HG03432 (cell line): ENCODE measurements at regions not wholly inside any gene's neighbourhood (a gene's known extent, or its start where the extent isn't known, plus 50 kb on each side); places are given as distances from the start of the nearest gene placed in this dataset.
"Not testable (repeated sequence)": the region's sequence is repeated elsewhere in the genome, so short reads cannot be mapped to it uniquely, and the experiment has no call there.

Source experiments
- ATAC-seq: cut with Tn5 transposase; IDR thresholded peaks from one replicate; pipeline ENCODE4 v1.9.1; 2021; ENCODE audit warnings: mild to moderate bottlenecking, moderate library complexity; ENCODE audit not compliant: unreplicated experiment

DNA sequence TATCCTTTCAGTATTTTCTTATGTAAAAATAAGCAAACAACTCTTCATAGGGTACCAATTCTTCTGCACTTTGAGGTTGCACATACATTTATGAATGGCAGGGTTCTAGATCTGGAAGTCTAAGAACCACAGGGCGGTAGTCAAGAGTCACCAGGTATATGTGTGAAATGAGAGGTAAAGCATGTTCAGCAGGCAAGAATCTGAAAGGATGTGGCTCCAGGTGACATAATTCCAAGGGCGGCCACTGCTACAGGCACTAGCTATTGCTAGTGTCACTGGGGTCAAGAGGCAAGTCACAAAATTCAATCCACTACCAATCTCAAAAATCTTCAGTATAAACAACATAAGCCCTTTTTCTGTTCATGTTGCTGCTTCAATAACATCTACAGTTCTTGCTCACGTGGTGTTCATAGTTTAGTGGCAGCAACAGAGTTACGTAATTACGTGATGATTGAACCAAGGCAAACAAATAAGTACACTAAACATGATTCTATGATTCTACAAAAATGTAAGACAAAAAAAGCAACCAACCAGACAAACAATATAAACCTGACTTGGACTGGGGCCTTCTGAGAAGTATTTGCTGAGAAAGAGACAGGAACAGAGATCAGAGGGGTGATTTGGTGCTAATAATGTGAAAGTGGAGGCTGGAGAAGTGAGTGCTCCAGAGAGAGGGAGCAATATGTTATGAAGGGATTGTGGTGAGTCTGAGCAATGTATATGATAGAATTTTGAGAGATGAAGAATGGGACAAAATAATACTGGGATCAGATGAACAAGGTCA, 101.7 kb downstream of the NAA11 start:
- no peak for ATAC-seq

DNA sequence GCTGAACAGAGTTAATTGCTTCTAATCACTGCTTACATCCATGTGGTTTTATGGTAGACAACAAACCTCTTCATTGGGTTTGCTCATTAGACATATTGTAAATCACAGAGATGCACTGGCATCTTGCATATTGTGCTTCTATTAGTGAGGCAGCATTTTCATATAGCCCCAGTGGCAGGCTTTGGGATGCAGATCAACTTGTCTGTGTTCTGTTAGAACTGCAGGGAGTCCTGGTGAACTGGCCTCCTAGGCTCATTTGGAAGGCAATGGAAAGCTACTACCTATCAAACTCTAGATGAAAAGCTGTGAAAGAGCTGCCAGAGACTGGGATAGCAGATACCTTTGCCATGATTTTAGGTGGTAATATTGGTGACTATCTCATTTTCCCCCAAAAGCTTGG, 108.8 kb downstream of the NAA11 start:
- no peak for ATAC-seq

DNA sequence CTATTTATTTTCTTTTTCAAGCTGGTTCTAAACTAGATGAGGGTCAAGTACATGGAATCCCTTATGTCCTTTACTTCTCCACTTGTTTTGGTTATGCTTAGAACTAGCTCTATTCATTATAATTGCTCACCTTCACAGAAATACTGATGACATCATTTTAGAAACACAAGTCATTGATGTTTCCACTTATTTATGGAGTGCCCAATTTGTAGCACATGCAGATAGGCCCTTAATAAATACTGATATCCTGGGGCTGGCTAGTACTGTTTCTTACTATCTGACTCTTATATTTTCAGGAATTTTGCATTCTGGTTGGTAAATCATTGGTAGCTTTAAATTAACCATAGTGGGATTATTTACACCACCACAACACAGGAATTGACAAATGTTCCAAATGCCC, 112.2 kb downstream of the NAA11 start:
- no peak for ATAC-seq

DNA sequence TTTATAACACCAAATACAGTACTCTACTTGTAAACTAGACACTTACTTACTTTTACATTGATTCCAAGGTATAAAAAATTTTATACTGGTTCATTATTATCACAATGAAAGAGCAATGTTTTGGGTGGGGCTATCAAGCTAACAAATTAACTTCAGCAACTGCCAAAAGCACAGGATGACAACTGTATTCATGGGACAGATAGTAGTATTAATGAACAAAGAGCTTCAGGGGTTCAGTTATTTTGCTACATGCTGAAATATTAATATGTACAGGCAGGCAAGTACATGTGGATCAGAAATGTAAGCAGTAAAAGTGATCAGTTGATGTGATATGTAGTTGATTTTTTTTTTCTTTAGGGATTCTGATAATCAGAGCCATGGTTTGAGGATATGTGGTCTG, 112.9 kb downstream of the NAA11 start:
- no peak for ATAC-seq

DNA sequence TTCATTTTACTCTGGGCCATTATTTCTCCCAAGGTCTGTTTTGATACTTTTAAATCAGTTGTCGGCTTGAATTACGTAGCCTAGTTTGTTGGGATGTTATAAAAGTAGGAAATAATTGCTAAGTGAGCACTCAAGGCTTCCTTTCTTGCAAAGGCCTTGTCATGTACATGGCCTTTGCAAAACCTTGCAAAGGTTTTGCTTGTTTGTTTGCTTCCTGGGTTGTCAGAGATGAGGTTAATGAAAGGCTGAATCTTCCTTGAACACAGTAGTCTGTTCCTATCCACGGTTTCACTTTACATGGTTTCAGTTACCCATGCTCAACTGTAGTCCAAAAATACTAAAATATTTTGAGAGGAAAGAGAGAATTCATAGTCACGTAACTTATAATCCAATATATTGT, 113.5 kb downstream of the NAA11 start:
- ATAC-seq, result no peak

DNA sequence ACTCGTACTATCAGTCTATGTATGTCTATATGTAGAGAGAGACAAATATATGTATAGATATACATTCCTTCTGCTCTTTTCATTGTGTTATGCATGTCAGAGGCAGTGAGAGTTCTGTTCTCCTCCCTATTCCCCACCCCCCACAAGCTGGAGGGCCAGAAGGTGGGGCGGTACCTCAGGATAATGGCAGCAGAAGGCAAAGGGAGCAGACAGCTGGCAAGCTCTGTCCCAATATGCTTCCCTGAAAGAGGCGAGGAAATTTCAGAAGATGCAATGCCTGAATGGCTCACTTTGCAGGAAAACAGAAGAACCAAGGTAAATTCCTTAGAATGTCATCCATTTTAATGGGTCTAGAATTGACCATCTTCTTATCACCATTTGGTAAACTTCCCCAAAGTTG, 114.4 kb downstream of the NAA11 start:
- ATAC-seq, result no peak

DNA sequence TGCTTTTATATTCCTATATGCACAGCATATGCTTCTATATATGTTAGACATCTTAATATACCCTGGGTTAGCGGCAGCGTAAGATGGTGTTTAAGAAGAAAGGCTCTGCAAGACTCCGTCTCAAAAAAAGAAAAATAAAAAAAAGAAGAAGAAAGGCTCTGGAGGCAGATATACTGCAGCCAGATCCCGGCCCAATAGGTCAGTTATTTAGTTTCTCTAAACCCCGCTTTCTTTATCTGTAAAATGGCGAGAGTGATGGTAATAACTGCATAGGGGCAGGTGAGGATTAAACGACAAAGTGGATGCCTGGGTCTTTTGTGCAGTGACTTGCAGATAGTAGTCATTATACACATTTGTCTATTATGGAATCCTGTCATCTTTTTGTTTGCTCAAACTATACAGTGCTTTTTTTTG, 115.2 kb downstream of the NAA11 start:
- no peak for ATAC-seq

DNA sequence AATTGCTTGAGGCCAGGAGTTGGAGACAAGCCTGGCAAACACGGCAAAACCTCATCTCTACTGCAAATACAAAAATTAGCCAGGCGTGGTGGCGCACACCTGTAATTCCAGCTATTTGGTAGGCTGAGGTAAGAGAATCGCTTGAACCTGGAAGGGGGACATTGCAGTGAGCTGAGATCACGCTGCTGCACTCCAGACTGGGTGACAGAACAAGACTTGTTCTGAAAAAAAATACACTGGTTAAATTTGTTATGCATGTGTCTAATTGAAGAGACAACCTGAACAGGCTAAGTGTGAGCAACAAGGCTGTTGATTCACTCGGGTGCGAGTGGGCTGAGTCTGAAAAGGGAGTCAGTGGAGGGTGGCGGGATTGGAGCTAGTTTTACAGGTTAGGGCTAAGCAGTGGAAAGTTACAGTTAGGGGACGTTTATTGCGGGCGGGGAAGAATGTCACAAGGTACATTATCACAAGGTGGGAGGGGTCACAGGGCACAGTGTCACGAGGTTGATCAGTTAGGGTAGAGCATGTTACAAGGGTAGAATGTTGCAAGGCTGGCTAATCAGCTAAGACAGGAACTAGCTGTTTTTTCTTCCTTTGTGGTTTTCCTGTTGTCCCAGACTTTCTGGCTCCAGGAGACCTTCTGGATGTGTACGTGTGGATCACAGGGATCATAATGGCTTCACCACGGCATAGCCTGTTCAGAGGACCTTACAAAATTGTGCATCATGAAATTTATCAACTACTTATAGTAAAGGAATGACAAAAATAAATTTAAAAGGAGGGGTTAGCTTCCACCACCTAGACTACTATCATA, 115.8 kb downstream of the NAA11 start:
- no peak for ATAC-seq

DNA sequence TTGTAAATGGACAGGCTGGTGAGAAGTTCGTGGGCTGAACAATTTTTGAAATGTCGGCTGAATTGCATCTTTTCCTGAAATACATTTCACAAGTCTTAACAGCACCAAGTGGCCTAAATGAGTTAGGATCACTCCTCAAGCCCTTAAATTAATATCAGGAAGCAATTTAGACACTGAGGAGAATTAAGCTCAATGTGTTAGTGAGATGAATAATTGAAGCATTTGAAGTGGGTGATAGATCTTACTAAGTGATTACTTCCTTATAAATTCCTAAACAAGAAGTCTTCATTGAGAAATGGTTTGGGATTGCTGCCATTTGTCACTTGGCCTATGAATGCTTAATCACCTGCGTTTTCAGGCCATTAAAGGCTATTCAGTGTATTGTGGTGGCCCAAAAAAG, 116.8 kb downstream of the NAA11 start:
- ATAC-seq, result no peak

DNA sequence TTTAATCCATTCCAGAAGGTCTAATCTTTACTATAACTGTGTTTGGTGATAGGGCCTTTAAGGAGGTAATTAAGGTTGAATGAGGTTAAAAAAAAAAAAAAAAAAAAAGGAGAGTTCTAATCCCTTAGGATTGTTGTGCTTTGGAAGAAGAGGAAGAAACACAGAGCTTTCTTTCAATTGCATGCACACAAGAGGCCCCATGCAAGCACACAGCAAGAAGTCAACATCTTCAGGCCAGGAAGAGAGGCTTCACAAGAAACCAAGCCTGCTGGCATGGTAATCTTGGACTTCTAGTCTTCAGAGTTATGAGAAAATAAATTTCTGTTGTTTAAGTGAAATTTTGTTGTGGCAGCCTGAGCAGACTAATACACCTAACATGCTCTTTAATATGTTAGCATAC, 118.6 kb downstream of the NAA11 start:
- no peak for ATAC-seq

DNA sequence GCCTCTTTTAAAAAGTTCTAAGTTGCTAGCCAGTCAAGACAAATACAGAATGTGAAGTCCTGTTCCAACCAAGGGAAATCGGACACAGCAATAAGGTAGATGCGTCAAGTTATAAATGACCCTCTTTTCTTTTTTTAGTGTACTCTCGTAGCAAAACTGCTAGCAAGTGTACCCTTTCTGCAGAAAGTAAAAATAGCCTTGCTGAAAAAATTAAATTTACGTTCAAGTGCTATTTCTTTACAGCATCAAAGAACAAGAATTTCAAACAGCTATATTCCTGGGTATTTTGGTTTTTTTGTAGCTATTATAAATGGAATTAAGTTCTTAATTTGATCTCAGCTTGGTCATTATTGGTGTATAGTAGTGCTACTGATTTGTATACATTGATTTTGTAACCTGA, 119.2 kb downstream of the NAA11 start:
- ATAC-seq, result no peak

DNA sequence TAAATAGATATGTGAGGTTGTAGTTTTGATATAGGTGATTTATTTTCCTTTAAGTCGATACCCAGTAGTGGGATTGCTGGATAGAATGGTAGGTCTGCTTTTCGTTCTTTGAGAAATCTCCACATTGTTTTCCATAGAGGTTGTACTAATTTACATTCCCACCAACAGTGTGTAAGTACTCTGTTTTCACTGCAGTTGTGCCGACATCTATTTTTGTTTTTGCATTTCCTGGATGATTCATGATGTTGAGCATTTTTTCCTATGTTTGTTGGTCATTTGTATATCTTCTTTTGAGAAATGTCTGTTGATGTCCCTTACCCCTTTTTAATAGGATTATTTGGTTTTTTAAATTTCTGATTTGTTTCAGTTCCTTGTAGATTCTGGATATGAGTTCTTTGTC, 120.7 kb downstream of the NAA11 start:
- ATAC-seq, result no peak

DNA sequence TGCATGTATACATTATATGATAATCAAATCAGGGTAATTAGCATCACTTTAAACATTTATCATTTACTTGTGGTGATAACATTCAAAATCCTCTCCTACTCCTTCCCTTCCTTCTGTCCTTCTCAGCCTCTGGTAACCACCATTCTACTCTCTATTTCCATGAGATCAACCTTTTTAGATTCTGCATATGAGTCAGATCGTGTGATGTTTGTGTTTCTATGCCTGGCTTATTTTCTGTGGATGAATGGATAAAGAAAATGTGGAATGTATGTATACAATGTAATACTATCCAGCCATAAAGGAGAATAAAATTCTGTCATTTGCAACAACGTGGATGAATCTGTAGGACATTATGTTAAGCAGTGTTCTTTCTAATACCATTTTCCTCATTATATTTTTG, 123.9 kb downstream of the NAA11 start:
- ATAC-seq, result no peak

DNA sequence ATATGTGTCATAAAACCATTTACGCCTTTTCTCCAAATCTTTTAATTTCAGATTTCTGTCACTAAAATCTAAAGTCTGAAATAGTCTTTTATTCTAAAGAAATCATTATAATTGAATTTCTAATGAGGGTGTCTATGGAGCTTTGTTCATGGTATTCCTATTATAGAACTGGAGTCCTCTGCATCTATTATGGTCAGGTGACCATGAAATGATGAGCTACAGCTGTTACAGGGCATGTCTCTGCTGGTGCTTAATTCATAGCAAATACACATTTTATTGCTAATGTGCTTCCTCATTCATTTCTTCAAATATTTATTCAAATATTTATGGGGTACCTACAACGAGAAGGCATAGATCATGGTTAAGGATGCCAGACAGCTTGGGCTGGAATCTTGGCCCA, 126.1 kb downstream of the NAA11 start:
- no peak for ATAC-seq

DNA sequence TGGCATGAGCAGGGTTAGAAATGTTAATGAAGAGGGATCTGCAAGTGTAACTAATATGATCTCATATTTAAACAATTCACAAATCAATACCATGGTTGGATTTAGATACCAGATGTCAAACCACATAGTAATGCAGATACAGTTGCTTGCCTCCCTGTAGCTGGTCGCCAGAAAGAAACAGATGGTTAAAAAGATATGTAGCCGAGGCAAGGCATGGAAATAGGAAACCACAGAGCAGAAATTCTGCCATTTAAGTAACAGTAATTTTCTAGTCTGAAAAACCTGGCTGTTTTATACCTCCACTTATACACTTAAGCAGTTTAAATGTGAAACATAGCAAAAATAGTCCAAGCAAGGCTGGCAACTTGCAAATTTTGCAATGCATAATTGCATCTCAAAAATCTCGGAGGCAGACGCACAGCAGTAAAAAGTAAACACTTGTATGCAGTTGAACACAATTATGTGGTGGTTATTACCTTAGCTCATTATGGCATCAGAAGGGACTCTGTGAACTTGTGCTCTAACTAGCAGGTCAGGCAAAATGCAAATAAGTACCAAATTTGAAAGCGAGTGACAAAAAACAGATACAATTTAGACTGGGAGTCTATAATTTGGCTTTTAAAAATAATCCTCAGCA, 126.8 kb downstream of the NAA11 start:
- ATAC-seq, result no peak

DNA sequence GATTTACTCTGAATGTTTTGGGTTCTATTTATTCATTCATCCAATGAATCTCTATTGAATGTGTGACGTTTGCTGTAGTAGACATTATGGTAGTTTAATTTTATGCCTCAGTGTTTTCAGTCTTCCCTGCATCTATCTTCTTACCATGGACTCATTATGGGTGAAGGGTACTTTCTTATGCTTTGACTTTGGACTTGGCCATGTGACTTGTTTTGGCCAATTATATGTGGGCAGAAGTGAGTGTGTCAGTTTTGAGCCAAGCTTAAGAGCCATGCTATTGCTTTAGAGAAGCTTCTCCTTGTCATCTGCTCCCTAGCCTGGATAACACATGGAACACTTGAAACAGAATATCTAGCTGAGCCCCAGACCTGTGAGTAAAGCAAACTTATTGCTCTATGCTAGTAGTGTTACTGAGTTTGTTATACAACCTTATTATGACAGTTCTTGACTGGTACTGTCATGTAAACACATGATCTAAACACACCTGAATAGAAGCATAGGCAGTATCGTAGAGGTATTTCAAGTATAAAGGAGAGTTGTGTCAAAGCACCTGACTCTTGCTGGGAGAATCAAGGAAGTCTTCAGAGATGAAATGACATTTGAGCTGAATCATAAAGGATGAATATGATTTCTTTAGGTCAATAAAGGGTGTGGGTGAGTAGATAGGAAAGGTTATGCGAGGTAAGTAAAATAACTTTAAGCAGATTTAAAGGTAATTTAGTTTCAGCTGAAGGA, 128.4 kb downstream of the NAA11 start:
- ATAC-seq, result no peak

DNA sequence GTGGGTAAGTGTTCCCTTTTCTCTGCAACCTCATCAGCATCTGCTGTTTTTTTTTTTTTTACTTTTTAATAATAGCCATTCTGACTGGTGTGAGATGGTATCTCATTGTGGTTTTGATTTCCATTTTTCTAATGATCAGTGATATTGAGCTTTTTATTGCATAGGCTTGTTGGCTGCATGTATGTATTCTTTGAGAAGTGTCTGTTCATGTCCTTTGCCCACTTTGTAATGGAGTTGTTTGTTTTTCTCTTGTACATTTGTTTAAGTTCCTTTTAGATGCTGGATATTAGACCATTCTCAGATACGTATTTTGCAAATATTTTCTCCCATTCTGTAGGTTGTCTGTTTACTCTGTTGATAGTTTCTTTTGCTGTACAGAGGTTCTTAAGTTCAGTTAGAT, 134.6 kb downstream of the NAA11 start:
- ATAC-seq, result not testable (repeated sequence)

DNA sequence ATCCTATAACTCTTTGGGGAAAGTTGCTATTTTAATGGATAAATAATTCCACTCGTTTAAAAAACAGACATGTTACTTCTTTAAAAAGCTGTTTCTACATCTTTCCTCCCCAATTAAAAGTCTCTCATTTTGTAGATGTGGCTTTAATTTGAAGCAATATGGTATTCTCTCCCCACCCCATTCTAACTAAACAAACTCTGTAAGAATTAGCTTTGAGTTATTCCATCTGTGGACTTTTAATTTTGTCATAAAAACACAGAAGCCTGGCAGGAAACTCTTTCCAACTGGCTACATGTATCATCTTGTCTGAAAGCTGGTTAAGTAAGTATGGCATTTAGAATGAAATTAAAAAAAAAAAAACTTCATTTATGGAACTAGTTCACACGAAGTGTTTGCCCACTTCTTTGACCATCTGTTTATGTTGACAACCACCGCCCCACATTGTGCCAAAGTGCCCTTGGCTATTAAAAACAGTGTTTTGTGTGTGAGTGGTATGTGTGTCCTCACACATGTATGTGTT, 140.3 kb downstream of the NAA11 start:
- ATAC-seq, result no peak

DNA sequence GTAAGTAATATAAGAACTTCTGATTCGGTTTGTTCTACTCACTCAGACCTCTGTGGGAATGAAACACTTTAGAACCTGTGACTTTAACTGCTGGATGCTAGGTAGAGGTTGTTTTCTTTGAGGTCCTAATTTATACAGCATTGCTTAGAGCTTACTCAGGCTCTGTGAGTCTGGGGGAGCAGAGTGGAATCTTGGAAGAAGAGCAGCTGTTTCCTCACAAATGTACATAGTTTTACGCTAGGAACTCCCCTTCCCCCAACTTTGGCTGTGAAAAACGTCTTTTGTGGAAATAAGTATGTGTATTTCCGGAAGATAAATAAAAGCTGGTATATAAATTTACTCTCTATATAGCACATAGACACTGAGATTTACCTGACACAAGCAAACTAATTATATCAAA, 141.4 kb downstream of the NAA11 start:
- ATAC-seq, result no peak

DNA sequence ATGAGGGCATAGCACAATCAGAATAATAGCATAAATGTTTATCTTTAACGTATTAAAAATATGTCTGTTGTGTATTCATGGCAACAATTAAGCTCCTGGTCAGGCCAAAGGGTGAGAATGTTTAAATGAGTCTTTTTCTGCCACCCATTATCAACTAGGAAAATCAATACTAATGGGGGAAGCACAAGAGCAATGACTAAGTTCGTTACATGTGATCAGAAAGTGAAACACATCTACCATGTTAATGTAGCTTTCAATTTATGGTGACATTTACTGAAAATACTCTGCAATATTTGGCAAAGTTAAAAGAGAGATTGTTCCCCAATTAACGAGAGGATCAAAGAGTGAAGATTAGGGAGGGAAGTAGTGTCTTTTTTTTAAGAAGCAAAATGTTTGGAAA, 143.7 kb downstream of the NAA11 start:
- peak; percentile 52 for ATAC-seq

DNA sequence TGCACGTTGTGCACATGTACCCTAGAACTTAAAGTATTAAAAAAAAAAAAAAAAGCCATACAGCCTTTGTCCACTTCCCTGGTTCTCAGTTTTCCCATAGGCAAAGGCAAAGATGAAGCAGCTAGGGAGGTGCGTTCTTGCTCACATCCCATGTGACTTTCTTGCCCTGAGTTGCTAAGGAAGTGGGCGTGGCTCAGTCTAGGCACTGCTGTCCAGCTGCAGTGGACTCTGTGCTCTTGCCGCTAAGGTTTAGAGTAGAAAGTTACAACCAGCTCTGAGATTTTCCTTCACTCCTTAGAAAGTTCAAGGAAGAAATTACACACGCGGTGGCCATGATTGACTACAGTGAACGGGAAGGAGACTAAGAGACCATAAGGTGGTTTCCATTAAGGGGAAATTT, 144.7 kb downstream of the NAA11 start:
- ATAC-seq, result no peak
